HepG2 (cell line): ENCODE measurements at regions not wholly inside any gene's neighbourhood (a gene's known extent, or its start where the extent isn't known, plus 50 kb on each side); places are given as distances from the start of the nearest gene placed in this dataset.

Source experiments
- ATAC-seq: fragments of 200-7000 bp; cut with Tn5 transposase; 3 replicates; pipeline ENCODE4 v1.9.1; 2020; ENCODE audit warnings: mild to moderate bottlenecking, moderate library complexity
- BruUV-seq: library from RNA; stranded (reverse); fragments of 400-500 nt; replicated peaks from 2 replicates; lab custom pipeline; 2021; lab: Mats Ljungman, UMichigan
- CTCF ChIA-PET: fragments of 300-600 bp; formaldehyde crosslinking; extraction: SDS; loops from one replicate; lab custom pipeline; 2021; ENCODE audit warnings: low total read pairs, inconsistent platforms, low intra/inter-chr PET ratio; lab: Yijun Ruan, JAX
- POLR2A ChIA-PET: fragments of 350-600 bp; sonication (Branson Sonifier 250); formaldehyde crosslinking; loops from one replicate; lab custom pipeline; 2020; ENCODE audit warnings: antibody characterized with exemption, inconsistent platforms; lab: Yijun Ruan, JAX
- DNase-seq: peaks from one replicate; pipeline ENCODE4 v3.0.0-alpha.2; 2015; ENCODE audit warnings: low spot score
- FAIRE-seq: peaks from 3 replicates; lab custom pipeline; 2011; peaks lifted over from hg19 to GRCh38; lab: Jason Lieb, UNC
- H2AFZ ChIP-seq: one replicate; pipeline ENCODE4 v1.6.1; 2011; ENCODE audit warnings: low read length, inconsistent platforms
- H3K27ac ChIP-seq: fragments of 300-600 bp; 3 replicates; pipeline ENCODE4 v1.8.0; 2011; ENCODE audit warnings: mixed run types, mild to moderate bottlenecking, mixed read lengths, low read length, inconsistent platforms; ENCODE audit not compliant: insufficient read depth; ENCODE audit errors: extremely low read length
- H3K27me3 ChIP-seq, 2 experiments: fragments of 200-600 bp in 1 of 2; 2 replicates in 1 of 2; 3 replicates in 1 of 2; pipeline versions ENCODE4 v1.6.0 to v1.8.0; 2011; ENCODE audit warnings: low read length in 2 of 2, mild to moderate bottlenecking in 2 of 2, moderate library complexity in 2 of 2, inconsistent platforms in 1 of 2; ENCODE audit not compliant: insufficient read depth in 2 of 2, control insufficient read depth in 1 of 2
- H3K36me3 ChIP-seq, 2 experiments: fragments of 200-600 bp in 1 of 2; replicated peaks in 1 of 2; 2 replicates in 1 of 2; 3 replicates in 1 of 2; pipeline versions ENCODE4 v1.5.1 to v1.8.0; 2011; ENCODE audit warnings: low read length in 2 of 2, inconsistent platforms in 1 of 2; ENCODE audit not compliant: insufficient read depth in 2 of 2, control insufficient read depth in 1 of 2
- H3K4me1 ChIP-seq: 2 replicates; pipeline ENCODE4 v1.5.1; 2012; ENCODE audit warnings: low read length, inconsistent platforms; ENCODE audit not compliant: insufficient read depth
- H3K4me2 ChIP-seq: 2 replicates; pipeline ENCODE4 v1.6.0; 2011; ENCODE audit warnings: low read depth, low read length, inconsistent platforms
- H3K4me3 ChIP-seq, 3 experiments: fragments of 200-600 bp in 1 of 3; sonication (generic), shearing (Covaris generic) in 1 of 3; replicated peaks in 1 of 3; 2 replicates each; pipeline ENCODE4 v1.5.1; 2011 to 2016; ENCODE audit warnings: low read length in 3 of 3, inconsistent platforms in 2 of 3, low read depth in 2 of 3, mild to moderate bottlenecking in 2 of 3, control low read depth in 1 of 3, mixed read lengths in 1 of 3; ENCODE audit not compliant: insufficient read depth in 1 of 3
- H3K79me2 ChIP-seq: one replicate; pipeline ENCODE4 v1.6.1; 2011; ENCODE audit warnings: low read length, inconsistent platforms; ENCODE audit not compliant: insufficient read depth
- H3K9ac ChIP-seq: 2 replicates; pipeline ENCODE4 v1.6.0; 2011; ENCODE audit warnings: mild to moderate bottlenecking, low read depth, low read length, inconsistent platforms; ENCODE audit not compliant: insufficient read depth
- H3K9me3 ChIP-seq: 2 replicates; pipeline ENCODE4 v1.5.1; 2012; ENCODE audit warnings: mild to moderate bottlenecking, low read length
- H4K20me1 ChIP-seq: 2 replicates; pipeline ENCODE4 v1.6.0; 2011; ENCODE audit warnings: inconsistent platforms, mild to moderate bottlenecking, low read length, moderate library complexity; ENCODE audit not compliant: insufficient read depth
- CBX1 ChIP-seq: IDR thresholded peaks from one replicate; pipeline ENCODE4 v1.6.1; 2016; ENCODE audit warnings: antibody characterized with exemption, low read depth
- DMAP1 ChIP-seq: IDR thresholded peaks from 2 replicates; pipeline ENCODE4 v1.6.1; 2016
- ELF4 ChIP-seq: sonication (generic); formaldehyde crosslinking; IDR thresholded peaks from 2 replicates; pipeline ENCODE4 v1.5.0; 2020; ENCODE audit warnings: missing genetic modification reagents, mild to moderate bottlenecking, moderate library complexity, borderline replicate concordance
- ESRRA ChIP-seq: sonication (generic); formaldehyde crosslinking; IDR thresholded peaks from 2 replicates; pipeline ENCODE4 v1.5.1; 2020; ENCODE audit warnings: mild to moderate bottlenecking, low read depth, missing genetic modification reagents
- FIP1L1 ChIP-seq: fragments of 200-400 bp; formaldehyde crosslinking; IDR thresholded peaks from 2 replicates; pipeline ENCODE4 v1.6.1; 2018; ENCODE audit warnings: low read depth, mild to moderate bottlenecking, low read length, moderate library complexity, borderline replicate concordance; ENCODE audit not compliant: insufficient read depth
- FOXO1 ChIP-seq: sonication (generic); formaldehyde crosslinking; IDR thresholded peaks from 2 replicates; pipeline ENCODE4 v1.4.0; 2020; ENCODE audit warnings: missing genetic modification reagents
- PAF1 ChIP-seq: IDR thresholded peaks from 2 replicates; pipeline ENCODE4 v1.6.1; 2016; ENCODE audit warnings: missing genetic modification reagents, missing compliant biosample characterization
- SRY ChIP-seq: sonication (generic); formaldehyde crosslinking; IDR thresholded peaks from 2 replicates; pipeline ENCODE4 v1.8.0; 2022; ENCODE audit warnings: mild to moderate bottlenecking, missing genetic modification reagents
- TAF1 ChIP-seq: sonication (generic); formaldehyde crosslinking; IDR thresholded peaks from 2 replicates; pipeline ENCODE4 v1.4.0; 2020; ENCODE audit warnings: missing genetic modification reagents
- TSC22D2 ChIP-seq: sonication (generic); formaldehyde crosslinking; IDR thresholded peaks from 2 replicates; pipeline ENCODE4 v1.5.1; 2020; ENCODE audit warnings: missing genetic modification reagents, mild to moderate bottlenecking, borderline replicate concordance
- U2AF1 ChIP-seq: fragments of 200-400 bp; formaldehyde crosslinking; optimal IDR thresholded peaks from 2 replicates; pipeline ENCODE3; 2017; ENCODE audit warnings: mild to moderate bottlenecking, low read depth, low read length
- ZFX ChIP-seq: sonication (generic); formaldehyde crosslinking; IDR thresholded peaks from 2 replicates; pipeline ENCODE4 v1.4.0; 2020; ENCODE audit warnings: mild to moderate bottlenecking, low read depth, missing genetic modification reagents, moderate library complexity
- ZHX2 ChIP-seq, 2 experiments: sonication (generic) in 1 of 2; formaldehyde crosslinking in 1 of 2; IDR thresholded peaks; 2 replicates each; pipeline versions ENCODE4 v1.6.1 to v1.9.0; 2014 to 2022; ENCODE audit warnings: antibody characterized with exemption in 1 of 2, borderline replicate concordance in 1 of 2, inconsistent platforms in 1 of 2, low read depth in 1 of 2, missing genetic modification reagents in 1 of 2
- ZNF24 ChIP-seq: fragments of 450-650 bp; IDR thresholded peaks from 2 replicates; pipeline ENCODE4 v1.6.1; 2017; ENCODE audit warnings: antibody characterized with exemption, mild to moderate bottlenecking
- ZNF580 ChIP-seq: IDR thresholded peaks from 2 replicates; pipeline ENCODE4 v1.6.1; 2016; ENCODE audit warnings: low read depth, borderline replicate concordance
- ZNF768 ChIP-seq: sonication (generic); formaldehyde crosslinking; IDR thresholded peaks from 2 replicates; pipeline ENCODE4 v1.4.0; 2020; ENCODE audit warnings: missing genetic modification reagents
- ZNF781 ChIP-seq: sonication (generic); formaldehyde crosslinking; IDR thresholded peaks from 2 replicates; pipeline ENCODE4 v1.5.1; 2020; ENCODE audit warnings: borderline replicate concordance, mild to moderate bottlenecking, missing genetic modification reagents; ENCODE audit errors: not compliant biosample characterization
- ZSCAN20 ChIP-seq: sonication (generic); formaldehyde crosslinking; IDR thresholded peaks from 2 replicates; pipeline ENCODE4 v1.4.0; 2020; ENCODE audit warnings: missing genetic modification reagents, mild to moderate bottlenecking, borderline replicate concordance
- ZSCAN5A ChIP-seq: sonication (generic); formaldehyde crosslinking; IDR thresholded peaks from 2 replicates; pipeline ENCODE4 v1.8.0; 2022; ENCODE audit warnings: mild to moderate bottlenecking, missing genetic modification reagents, borderline replicate concordance
- WGBS: methylation state at CpG from one replicate; pipeline ENCODE4 v1.1.6; 2017; ENCODE audit warnings: low lambda C conversion rate; 5-methylcytosine and 5-hydroxymethylcytosine counted together
- in situ Hi-C: cut with HindIII; loops from 2 replicates; pipeline ENCODE4 v1.10.0; 2017; ENCODE audit warnings: low pct_unique_long_range_greater_than_20kb; ENCODE audit not compliant: extremely low pct_ligation_motif_present
- intact Hi-C: fragments of 100-400 bp; cut with micrococcal nuclease; formaldehyde crosslinking; loops from one replicate; pipeline ENCODE4 v1.10.0; 2022; ENCODE audit not compliant: unreplicated experiment

- Histone ChIP-seq H2AFZ (no peak overlapping the region), H3K9me3 (peaks cover 99% of the 10 kb centered on the region), H3K4me3 (no peak overlapping the region), H3K9ac (no peak overlapping the region), H3K4me2 (no peak overlapping the region), H3K27ac (no peak overlapping the region), H3K79me2 (no peaks in the 10 kb centered on the region), H3K4me1 (no peaks in the 10 kb centered on the region), H4K20me1 (no peaks in the 10 kb centered on the region), H3K27me3 (no peaks in the 10 kb centered on the region), H3K36me3 (no peaks in the 10 kb centered on the region)
- 19% methylated on average over 4 of the region's 4 CpGs for WGBS
- POLR2A ChIA-PET = no interaction called here
- in situ Hi-C loops = no loop called here
- intact Hi-C loops = no loop called here
- CTCF ChIA-PET = no interaction called here
- FAIRE-seq = no peak
- no peak for ATAC-seq
- no peak for DNase-seq
- no peak for TF ChIP-seq TAF1 (CRISPR knock-in tag)
- no peak for TF ChIP-seq ZSCAN20 (CRISPR knock-in tag)
- no peak for TF ChIP-seq ZNF24
- no peak for TF ChIP-seq ESRRA
- TF ChIP-seq ZFX (CRISPR knock-in tag) = no peak
- no peak for TF ChIP-seq SRY (CRISPR knock-in tag)
- no peak for TF ChIP-seq ZNF580
- no peak for TF ChIP-seq ZHX2 (IDR thresholded peaks at IDR 0.05; ENCODE audit: low read depth)
- no peak for TF ChIP-seq ZHX2 (CRISPR knock-in tag; IDR thresholded peaks at IDR 0.05; ENCODE audit: borderline replicate concordance)
- no peak for TF ChIP-seq FIP1L1
- no peak for TF ChIP-seq PAF1 (CRISPR knock-in tag)
- TF ChIP-seq ZNF781 = no peak
- TF ChIP-seq CBX1 = no peak
- TF ChIP-seq DMAP1 (CRISPR knock-in tag) = no peak
- TF ChIP-seq ELF4 (CRISPR knock-in tag) = no peak
- TF ChIP-seq ZSCAN5A (CRISPR knock-in tag) = no peak
- TF ChIP-seq FOXO1 = no peak
- no peak for TF ChIP-seq TSC22D2 (CRISPR knock-in tag)
- no peak for TF ChIP-seq U2AF1
- no peak for TF ChIP-seq ZNF768 (CRISPR knock-in tag)
- BruUV-seq = no TSS peak
Observed at GRCh38 chr7:57344957-57345356, 105.0 kb upstream of the ZNF716 start.
